AG08395 (cell line): ENCODE measurements at regions not wholly inside any gene's neighbourhood (a gene's known extent, or its start where the extent isn't known, plus 50 kb on each side); places are given as distances from the start of the nearest gene placed in this dataset.
"Not testable (repeated sequence)": the region's sequence is repeated elsewhere in the genome, so short reads cannot be mapped to it uniquely, and the experiment has no call there.

Source experiments
- DNase-seq: peaks from one replicate; pipeline ENCODE4 v3.0.0; 2012; ENCODE audit warnings: mixed read lengths, low spot score

DNA sequence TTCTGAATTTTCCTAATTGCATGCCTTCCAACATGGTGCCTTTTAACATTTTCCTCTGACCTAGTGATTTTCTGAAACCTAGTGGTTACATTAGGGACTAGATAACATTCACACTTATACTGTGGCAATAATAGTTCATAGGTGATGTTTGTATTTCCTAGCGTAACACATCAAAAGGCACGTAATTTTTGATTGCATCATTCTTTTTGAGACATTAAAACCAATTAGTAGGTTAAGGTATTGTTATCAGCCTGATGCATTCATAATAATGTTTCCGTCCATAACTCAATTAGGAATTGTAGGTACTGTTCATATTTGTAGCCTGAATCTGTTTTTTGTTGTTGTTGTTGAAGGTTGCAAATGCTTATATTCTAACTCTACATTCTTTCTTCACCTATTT lies 192.4 kb downstream of the ANXA1 start:
- DNase-seq = no peak

DNA sequence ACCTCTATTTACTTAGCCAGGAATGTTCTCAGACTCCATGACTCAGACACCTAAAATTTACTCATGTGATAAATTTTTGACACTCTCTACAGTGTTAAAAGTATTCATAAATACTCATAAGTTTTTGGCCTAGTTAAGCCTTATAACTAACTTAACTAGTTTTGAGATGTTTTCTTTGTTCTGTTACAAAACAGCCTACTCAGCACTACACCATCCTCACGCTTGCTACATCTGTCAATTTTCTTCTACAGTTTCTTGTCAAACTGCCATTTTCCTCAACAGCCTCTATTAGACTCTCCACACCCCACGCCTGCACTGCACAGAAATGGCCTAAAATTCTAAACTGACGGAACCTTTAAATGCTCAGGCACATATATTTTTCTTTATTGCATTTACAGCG lies 195.5 kb downstream of the ANXA1 start:
- DNase-seq = no peak

DNA sequence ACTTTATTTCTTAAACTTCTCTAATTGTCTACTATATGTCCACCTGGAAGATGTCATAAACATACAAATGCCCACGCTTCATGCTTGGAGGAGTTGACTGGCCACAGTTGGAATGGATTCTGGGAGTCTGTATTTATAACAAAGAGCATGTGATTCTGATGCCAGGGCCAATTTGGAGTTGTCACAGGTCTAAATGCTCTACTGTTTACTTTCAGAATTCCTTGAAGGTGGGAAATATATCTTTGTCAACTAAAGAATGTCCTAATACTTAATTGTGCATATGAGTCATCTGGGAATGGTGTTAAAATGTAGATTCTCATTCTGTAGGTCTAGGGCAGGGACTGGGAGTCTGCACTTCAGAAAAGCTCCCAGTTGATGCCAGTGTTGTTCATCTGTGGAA lies 196.1 kb downstream of the ANXA1 start:
- DNase-seq = no peak

DNA sequence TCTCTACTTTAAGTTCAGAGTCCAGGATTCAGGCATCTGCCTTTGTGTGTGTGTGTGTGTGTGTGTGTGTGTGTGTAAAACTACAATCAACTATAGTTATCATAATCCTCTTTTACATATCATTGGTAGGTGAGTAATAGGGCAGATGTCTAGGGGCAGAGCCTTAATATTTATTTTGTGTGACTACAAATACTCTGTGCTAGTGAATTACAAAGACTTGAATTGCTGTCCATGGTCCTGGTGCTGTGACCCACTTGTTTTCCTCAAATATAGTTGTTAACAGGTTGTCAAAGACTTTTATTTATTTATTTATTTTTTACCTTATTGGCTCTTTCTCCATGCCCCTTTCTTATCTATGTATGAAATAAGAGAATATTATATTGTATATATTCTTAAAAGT lies 196.8 kb downstream of the ANXA1 start:
- no peak for DNase-seq

DNA sequence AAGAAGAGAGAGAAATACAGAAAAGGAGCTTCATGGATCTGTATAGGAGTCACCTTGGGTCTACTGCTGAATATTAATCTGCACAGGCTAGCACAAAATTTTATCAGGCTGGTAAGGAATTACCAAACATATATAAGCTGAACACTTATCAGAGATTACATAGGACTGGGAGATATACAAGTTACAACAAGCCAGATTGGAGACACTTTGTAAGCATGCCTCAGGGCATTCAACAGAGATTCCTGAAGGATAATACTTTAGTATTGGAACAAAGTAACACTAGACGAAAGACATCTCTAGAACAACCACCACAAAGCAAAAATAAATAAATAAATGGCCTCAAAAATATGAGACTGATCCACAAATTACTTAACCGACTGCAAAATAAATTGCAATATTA lies 197.8 kb downstream of the ANXA1 start:
- no peak for DNase-seq

DNA sequence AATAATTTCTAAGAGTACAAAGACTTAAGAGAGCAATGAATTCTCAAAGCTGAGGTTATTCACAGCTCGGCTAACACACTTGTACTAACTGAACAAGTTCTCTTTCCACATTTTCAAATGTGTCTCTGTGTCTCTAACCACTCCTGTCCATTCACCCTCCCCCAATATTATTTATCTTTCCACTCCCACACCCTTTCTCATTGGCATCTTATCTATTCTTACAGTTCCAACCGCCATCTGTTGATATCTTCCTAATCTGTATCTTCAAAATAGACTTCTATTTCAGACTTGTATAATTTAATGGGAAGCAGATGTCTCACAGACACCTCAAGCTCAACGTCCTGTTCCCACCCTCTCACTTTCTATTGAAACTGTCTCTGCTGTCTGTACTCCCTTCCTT lies 205.9 kb downstream of the ANXA1 start:
- no peak for DNase-seq

DNA sequence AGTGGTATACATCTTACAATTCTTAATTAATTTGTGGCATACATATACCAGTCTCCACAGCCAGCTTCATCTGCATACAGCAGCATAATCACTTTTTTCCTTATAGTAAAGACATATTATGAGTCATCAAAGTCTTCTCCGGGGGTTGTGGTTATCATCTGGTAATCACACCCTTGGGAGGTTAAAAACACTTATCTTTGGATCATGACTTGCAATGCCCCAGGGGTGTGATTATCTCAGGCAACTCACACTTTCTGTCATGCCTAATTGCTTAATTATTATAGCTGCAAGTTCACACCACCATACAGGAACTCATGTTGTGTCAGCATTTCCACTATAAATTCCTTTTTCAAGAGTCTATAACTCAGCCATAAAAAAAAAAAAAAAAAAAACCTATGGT lies 218.4 kb downstream of the ANXA1 start:
- no peak for DNase-seq

DNA sequence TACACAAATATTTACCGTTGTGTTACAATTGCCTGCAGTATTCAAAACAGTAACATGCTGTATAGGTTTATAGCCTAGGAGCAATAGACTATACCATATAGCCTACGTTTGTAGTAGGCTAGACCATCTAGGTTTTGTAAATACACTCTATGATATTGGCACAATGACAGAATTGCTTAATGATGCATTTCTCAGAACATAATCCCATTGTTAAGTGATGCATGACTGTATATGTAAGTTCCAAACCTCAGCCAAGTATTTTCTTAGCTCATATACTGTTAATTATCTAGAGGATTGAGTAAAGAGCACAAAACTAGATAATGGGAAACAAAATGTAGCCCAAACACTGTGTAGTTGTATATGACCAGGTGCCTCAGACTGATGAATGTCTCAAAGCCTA lies 220.1 kb downstream of the ANXA1 start:
- no peak for DNase-seq

DNA sequence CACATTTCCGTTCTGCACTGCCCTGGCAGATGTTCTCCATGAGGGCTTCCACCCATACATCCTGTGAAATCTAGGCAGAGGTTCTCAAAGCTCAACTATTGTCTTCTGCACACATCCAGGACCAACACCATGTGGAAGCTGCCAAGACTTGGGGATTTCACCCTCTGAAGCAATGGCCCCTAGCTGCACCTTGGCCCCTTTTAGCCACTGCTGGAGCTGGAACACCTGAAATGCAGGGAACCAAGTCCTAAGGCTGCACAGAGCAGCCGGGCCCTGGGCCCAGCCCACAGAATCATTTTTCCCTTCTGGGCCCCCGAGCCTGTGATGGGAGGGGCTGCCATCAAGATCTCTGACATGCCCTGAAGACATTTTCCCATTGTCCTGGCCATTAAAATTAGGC lies 228.7 kb downstream of the ANXA1 start:
- DNase-seq = no peak

DNA sequence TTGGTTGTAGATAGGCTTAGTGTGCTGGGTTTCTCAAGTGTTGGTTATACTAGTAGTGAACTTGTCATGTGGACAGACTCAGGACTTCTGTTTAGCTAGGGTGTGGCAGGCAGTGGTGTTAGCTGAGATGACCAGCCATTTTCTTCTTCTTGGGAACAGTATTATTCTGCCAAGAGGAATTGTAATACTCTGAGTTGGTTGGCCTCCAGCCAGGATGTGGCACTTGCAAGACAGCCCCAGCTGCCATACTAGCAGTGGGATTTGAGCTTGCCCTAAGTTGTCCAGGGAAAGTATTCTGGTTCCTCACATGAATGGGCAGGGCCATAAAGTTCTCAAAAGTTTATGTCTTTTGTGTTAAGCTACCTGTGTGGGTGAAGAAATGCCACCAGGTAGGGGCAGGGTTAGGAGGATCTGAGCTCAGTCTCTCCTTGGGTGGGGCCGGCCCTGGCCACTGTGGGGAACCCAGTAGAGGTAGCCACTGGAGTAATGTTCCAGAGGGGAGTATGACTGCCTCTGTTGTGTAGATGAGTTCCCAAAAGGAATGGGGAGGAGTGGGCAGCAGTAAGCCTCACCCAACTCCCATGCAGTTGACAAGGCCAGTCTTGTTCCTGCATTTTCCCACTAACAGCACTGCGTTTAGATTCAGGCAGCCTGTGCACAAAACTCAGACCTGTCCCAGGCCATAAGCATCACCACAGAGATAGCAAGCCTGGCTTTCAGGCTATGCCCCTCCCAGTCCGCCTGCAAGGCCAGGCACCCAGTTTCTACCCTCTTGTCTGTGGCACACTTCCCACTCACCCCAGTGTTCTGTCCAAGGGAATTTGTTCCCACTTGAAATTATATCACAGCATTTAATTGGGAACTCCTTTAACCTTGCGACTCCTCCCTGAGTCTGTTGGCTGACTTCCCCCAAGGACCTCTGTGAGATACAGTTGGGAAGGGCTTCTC lies 250.7 kb downstream of the ANXA1 start:
- DNase-seq = no peak

DNA sequence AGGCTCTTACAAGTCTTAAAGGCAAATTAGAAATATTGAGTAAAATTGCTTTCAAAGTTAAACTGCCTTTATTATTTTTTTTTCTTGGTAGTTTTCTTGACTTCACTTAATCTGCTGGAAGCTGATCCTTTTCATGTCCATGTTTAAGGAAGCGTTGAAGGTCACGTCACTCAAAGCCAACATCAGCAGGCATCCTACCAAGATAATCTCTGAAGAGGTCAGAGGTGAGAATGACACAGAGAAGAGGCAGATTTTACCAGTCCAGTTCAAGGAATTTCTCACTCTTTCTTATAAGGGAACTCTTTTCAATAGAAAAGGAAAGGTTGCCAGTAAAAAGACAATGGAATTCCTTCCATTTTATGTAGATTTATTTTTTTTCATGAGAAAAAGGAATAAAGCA lies 259.8 kb downstream of the ANXA1 start:
- DNase-seq = no peak

DNA sequence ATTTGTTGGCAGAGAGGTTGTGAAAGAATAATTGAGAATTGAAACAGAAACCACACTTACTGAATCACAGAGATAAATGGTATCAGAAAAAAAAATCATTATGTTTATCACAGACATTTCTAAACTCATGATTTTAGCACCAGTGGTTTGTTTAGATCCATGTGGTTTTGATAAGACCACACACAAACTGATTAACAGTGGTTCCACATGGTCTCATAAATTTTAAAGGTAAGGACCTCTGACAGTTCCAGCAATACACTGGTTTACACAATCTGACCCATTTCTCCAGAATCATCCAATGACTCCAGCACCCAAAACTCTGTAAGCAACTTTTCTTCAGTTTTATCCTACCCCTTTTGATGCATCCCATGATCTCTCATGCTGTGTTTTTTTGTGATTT lies 261.2 kb downstream of the ANXA1 start:
- DNase-seq = no peak

DNA sequence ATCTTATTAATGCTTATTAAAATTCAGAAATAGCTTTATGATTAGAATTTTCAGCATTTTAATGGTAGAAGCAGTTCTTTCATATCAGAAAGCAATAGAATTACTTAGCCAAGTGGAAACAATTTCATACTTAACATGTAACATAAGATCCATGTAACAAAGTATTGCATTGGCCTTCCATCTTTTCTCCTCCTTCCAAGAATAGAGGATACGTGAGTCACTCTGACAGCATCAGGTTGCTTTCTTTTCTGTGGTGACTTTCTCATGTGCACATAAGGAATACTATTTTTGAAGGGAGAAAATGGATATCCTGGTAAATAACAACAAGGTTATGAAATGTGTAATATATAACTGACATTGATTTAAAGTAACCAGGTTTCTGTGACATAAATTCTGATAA lies 272.2 kb downstream of the ANXA1 start:
- no peak for DNase-seq

DNA sequence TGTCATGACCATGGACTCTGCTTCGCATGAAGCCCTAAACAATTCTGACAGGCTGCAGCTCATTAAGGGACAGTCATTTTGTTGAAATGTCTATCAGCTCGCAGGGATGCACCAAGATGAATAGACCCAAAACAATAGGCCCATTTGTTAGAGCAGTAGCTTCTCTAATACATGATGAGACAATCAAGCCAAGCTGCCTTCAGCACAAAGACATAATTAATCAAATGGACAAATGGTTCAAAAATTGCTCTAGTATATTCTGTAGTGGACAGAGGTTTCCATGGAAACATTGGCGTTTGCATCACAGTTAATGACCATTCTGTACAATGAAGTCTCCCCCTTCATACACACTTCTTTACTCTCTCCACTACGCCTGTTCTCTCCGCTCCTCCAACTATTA lies 274.6 kb downstream of the ANXA1 start:
- DNase-seq = no peak

DNA sequence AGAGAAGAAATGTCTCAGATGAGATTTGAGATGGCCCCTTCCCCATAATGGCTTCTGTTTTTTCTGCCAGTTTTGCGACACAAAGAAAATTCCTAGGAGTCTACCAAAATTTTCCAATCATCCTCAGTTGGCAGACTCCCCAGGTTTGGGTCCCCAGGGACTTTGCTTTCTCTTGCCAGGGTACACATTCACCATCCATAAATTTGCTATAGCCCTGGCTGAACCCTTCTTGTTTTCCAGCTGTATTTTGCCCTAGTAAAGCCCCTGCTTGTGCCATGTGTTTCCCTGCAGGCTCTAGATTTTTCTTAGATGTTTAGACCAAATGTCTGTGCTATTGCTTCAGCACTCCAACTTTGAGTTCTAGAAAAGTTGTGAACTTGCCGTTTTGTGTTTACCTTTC lies 283.2 kb downstream of the ANXA1 start:
- DNase-seq = no peak

DNA sequence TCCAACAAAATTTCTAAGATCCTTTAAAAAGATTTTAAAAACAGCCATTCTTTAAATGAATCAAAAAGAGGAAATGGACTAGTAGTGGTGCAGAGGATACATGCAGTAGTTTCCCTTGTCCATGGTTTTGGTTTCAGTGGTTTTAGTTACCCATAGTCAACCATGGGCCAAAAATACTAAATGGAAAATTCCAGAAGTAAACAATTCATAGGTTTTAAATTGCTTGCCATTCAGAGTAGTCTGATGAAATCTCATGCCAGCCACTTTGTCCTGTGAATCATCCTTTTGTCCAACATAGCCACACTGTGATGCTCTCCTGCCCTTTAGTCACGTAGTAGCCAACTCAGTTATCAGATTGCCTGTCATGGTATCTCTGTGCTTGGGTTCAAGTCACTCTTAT lies 286.1 kb downstream of the ANXA1 start:
- DNase-seq = no peak

DNA sequence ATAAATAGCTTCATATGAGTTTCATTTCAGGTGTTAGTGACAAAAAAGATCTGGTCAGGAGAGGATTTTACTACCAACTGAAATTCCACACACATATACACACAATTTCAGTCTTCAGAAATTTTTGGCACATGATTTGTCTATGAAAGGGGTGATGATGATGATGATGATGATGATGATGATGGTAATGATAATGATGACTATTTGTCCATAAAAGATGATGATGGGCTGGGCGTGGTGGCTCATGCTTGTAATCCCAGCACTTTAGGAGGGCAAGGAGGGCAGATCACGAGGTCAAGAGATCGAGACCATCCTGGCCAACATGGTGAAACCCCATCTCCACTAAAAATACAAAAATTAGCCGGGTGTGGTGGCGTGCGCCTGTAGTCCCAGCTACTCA lies 288.2 kb downstream of the ANXA1 start:
- not testable (repeated sequence) for DNase-seq

DNA sequence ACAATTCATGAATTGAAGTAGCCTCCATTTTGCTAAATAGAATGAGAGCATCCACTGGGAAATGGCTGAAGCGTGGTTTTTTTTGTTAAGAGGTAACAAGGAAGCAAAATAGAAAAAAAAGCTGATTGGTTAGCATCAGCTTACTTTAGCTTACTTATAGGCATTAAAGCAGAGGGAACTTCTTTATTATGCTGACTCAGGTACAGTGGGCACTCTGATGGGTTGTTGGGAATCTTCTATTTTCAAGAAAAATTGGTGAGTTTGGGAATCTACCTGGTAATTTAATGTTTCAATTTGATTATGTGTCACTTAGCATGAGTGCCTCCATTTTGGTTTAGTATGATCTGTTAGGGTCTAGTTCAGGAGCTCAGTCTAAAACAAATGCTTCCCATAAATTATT lies 289.6 kb downstream of the ANXA1 start:
- no peak for DNase-seq

DNA sequence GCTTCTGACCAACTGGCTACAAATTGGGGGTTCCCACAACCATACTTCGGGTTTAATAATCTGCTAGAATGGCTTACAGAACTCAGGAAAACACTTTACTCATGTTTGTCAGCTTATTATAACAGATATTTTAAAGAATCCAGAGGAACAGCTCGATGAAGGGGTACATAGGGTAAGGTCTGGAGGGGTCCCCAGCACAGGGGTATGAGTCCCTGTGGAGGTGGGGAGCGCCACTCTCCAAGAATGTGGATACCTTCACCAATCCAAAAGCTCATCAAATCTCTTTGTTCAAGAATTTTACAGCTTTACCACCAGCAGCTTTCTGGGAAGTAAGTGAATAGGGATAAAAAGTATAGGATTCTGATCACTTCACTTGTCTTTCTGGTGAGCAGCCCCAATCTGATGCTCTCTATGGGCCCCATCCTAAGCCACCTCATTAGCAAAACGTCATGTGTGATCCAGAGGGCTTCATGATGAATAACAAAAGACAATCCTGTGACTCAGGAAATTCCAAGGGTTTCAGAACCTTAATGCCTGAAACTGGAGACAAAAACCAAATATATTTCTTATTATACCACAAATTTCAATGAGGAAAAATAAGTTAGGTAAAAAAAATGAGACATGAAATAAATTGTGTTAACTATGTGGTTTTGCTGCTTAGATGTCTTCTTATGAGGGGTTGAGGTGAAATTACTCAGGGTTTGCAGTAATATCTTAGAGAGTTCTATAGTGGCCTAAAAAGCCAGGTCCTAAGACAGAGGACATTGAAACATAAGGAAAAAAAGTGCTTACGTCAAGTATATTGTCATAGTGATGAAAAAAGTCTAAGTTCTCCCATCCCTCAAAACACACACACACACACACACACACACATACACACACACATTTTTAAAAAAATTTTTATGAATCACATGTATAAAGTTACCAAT lies 290.5 kb downstream of the ANXA1 start:
- DNase-seq = no peak

DNA sequence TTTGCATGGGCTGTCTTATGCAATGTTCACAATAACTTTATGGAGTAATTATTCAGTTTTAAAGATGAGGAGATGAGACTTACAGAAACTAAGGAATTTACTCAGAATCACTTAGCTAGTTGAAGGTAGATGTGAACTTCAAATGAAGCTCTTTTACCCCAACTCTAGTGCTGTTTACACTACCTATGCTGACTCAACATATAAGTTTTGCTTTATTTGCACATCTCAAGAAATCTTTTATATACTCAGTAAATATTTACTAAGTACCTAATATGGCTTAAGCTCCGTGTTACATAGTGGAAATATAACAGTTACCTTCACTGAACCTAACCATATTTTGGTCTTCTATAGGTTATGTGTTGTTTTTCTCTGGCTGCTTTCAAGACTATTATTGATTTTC lies 293.2 kb downstream of the ANXA1 start:
- DNase-seq = no peak

DNA sequence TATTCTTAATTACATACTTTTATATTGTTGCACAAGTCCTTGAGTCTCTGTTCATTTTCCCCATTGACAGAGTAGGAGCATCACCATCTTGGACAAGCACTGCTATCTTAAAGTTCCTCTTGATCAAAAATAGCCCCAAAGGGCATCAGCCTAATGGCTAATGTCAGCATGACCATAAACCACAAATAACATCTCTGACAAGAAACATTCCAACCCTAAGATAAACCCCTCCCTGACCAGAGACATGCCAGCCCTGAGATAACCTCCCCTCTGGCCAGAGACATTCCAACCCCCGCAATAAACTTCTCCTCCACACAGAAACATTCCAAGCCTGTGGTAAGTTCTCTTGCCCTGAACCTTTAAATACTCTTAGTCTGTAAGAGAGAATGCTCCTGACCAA lies 293.7 kb downstream of the ANXA1 start:
- not testable (repeated sequence) for DNase-seq

DNA sequence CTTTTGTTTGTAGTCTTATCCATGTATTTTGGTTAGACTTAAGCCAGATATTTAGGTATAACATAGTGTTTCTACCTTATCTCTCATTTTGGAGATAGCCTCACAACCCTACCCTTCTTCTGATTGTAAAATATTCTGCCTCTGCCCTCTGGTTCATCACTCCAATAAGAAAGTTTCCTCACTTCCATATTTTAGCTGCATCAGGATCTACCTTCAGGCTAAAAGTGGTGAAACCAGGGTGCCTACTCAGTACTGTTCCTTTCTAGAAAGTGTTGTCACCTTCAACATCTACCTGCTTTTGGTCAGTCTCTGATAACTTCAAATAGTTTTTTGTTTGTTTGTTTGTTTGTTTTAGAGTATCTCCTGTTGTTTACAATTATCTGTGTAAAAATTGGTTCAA lies 294.6 kb downstream of the ANXA1 start:
- DNase-seq = no peak

DNA sequence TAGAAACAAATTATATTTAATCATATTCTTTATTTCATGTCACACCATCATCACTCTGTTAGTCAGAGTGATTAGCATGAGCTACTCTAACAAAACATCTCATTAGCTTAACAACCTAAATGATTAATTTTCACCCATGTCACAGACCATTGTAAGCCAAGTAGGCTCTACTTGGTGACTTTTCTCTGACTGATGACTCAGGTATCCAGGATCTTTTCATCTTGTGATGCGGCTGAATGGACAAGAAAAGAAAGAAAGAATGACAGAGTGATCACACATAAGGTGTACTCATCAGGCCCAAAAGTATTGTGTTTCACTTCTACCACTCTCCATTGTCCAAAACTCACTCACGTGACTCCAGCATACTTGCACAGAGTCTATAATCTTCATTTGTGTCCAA lies 299.3 kb downstream of the ANXA1 start:
- DNase-seq = no peak
